Colonic mucosa (tissue), 4 donors: ENCODE measurements at regions not wholly inside any gene's neighbourhood (a gene's known extent, or its start where the extent isn't known, plus 50 kb on each side); places are given as distances from the start of the nearest gene placed in this dataset.

ENCODE experiments used
- DNase-seq: peaks from one replicate; pipeline ENCODE4 v3.0.0-alpha.2; 2020
- H3K27ac ChIP-seq: fragments of 200-600 bp; one replicate; pipeline ENCODE4 v1.8.0; 2021
- H3K27me3 ChIP-seq: fragments of 200-600 bp; one replicate; pipeline ENCODE4 v1.8.0; 2021
- H3K36me3 ChIP-seq: fragments of 200-600 bp; one replicate; pipeline ENCODE4 v1.8.0; 2021
- H3K4me1 ChIP-seq: fragments of 200-600 bp; one replicate; pipeline ENCODE4 v1.8.0; 2021; ENCODE audit warnings: mild to moderate bottlenecking
- H3K4me3 ChIP-seq: fragments of 200-600 bp; one replicate; pipeline ENCODE4 v1.8.0; 2021
- H3K9ac ChIP-seq, 2 donors: one replicate each; pipeline ENCODE4 v1.7.0; 2013; ENCODE audit warnings: control low read depth in 2 of 2, low read depth in 2 of 2, low read length in 2 of 2
- H3K9me3 ChIP-seq: fragments of 200-600 bp; one replicate; pipeline ENCODE4 v1.8.0; 2021
- intact Hi-C: fragments of 100-400 bp; cut with DNase I; formaldehyde crosslinking; loops from one replicate; pipeline ENCODE4 v1.14.1; 2022
- TF ChIP-seq, protein P1 (sequence below): fragments of 200-600 bp; IDR thresholded peaks from one replicate; pipeline ENCODE4 v1.8.0; 2022; ENCODE audit warnings: antibody characterized with exemption, mild to moderate bottlenecking
- donor health status: healthy.
- donor health status: DM: no; HTN: no; CAD: no.
- donor health status: DM: no; HTN: no; CAD: no.

DNA sequence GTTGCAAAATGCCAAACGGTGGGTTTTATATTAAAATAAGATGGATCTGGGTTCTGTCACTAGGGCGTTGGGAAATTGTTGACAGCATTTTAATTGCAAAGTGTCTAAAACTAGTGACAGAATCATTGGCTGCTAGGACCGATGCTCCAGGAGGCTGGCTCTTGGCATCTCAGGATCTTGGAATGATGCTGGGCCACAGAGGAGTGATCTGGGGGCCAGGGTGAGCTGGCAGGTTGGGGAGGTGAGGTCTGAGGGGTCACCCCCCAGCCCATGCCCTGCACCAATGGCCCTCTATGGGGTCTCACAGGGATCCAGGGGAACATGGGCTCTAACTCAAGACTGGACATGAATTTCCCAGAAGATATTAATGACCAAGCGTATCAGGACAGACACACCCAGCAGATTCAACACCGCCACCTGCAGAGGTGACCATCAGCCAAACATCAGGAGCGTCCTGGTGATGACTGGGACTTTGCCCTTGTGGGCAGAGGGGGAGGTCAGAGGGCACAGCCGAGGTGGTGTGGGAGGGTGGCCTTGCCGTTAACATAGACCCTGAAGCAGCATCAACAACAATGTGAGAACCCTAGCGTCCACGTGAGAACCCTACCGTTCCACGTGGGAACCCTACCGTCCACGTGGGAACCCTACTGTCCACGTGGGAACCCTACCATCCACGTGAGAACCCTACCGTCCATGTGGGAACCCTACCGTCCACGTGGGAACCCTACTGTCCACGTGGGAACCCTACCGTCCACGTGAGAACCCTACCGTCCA lies 89.0 kb upstream of the PPP2R2D start:
- DNase-seq = peak; percentile 10
- Histone ChIP-seq H3K27ac (no peak overlapping the region), H3K4me3 (no peak overlapping the region), H3K9ac (no peak overlapping the region), H3K4me1 (no peaks in the 10 kb centered on the region), H3K27me3 (no peaks in the 10 kb centered on the region), H3K36me3 (no peaks in the 10 kb centered on the region), H3K9me3 (no peaks in the 10 kb centered on the region)
- intact Hi-C loops = no loop called here
- TF ChIP-seq, protein P1, sequence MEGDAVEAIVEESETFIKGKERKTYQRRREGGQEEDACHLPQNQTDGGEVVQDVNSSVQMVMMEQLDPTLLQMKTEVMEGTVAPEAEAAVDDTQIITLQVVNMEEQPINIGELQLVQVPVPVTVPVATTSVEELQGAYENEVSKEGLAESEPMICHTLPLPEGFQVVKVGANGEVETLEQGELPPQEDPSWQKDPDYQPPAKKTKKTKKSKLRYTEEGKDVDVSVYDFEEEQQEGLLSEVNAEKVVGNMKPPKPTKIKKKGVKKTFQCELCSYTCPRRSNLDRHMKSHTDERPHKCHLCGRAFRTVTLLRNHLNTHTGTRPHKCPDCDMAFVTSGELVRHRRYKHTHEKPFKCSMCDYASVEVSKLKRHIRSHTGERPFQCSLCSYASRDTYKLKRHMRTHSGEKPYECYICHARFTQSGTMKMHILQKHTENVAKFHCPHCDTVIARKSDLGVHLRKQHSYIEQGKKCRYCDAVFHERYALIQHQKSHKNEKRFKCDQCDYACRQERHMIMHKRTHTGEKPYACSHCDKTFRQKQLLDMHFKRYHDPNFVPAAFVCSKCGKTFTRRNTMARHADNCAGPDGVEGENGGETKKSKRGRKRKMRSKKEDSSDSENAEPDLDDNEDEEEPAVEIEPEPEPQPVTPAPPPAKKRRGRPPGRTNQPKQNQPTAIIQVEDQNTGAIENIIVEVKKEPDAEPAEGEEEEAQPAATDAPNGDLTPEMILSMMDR = no peak

DNA sequence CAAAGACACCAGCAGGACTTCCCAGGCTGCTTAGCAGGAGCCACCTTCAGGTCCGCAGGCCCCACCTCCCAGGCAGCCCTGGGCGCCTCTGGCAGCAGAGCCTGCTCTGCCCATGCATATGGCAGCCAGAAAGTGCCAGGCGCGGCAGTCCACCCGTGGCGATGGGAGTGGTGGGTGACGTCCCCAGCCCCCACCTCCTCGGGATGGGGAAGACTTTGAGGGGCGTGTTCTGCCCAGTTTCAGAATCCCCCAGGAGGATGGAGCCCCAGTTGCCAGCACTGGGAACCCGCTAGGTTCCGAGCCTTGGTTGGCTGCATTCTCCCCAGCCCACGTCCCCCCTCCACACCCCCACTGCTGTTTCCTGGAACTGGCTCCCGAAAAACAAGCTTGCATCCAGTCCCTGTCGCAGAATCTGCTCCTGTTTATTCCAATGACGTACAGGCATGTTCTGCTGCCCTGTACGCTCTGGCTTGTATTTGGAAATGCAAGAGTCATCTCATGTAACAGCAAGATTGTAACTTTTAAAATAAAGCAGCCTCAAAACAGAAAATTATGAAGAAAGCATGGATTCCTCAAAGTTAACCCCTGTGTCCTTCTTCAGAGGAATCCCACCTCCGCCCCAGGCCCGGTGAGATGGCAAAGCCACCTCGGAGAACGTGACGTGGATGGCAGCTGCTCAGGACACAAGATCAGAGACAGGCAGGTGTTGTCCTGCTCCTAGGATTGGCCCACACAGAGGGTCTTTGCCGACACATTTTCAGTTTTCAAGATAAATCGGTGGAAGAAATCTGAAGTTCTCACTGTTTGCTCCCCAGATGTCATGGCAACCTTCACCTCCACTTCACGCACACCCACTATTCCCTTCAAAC lies 87.8 kb upstream of the PPP2R2D start:
- no peaks in the 10 kb centered on the region for H3K9me3 ChIP-seq
- intact Hi-C loops = no loop called here
- peak; percentile 6 for DNase-seq
- no peak overlapping the region for H3K27ac ChIP-seq
- no peak overlapping the region for H3K4me3 ChIP-seq
- TF ChIP-seq, protein P1 = no peak
- H3K4me1 ChIP-seq = no peaks in the 10 kb centered on the region
- H3K27me3 ChIP-seq = no peaks in the 10 kb centered on the region
- H3K36me3 ChIP-seq = no peaks in the 10 kb centered on the region
- H3K9ac ChIP-seq = no peak overlapping the region

DNA sequence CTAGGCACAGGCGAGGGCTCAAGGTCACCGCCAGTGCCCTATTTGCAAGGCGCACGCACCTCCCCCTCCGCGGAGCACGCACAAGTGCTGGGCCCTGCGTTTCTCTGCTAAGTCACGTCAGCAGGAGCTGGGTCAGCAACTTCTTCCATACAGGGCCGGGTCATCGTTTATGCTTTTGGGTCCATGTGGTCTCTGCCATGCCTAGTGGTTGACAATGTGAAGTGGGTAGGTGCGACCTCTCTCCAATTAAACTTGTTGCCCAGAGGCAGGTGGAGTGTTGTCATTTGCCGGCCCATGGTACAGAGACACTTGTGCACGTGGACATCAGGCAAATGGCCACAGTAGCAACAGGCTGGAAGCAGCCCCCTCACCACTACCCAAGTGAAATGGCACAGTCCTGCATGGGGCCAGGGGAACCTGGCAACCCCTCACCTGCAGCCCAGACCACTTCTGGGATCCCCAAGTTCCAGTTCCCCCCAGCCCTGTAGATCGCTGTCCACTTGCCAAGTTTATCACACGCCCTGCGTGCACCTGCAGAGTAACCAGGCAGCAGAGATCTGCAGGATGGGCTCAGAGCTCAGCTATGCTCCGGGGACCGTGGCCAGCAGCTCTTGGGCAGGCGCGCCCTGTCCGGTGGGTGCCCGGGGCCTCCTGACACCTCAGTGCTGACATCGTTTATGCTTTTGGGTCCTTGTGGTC lies 86.1 kb upstream of the PPP2R2D start:
- no peaks in the 10 kb centered on the region for H3K9me3 ChIP-seq
- H3K4me1 ChIP-seq = no peaks in the 10 kb centered on the region
- no peak overlapping the region for H3K4me3 ChIP-seq
- TF ChIP-seq, protein P1 = no peak
- no peaks in the 10 kb centered on the region for H3K36me3 ChIP-seq
- H3K27me3 ChIP-seq = no peaks in the 10 kb centered on the region
- DNase-seq = peak; percentile 7
- H3K27ac ChIP-seq = no peak overlapping the region
- H3K9ac ChIP-seq = no peak overlapping the region
- intact Hi-C loops = no loop called here

DNA sequence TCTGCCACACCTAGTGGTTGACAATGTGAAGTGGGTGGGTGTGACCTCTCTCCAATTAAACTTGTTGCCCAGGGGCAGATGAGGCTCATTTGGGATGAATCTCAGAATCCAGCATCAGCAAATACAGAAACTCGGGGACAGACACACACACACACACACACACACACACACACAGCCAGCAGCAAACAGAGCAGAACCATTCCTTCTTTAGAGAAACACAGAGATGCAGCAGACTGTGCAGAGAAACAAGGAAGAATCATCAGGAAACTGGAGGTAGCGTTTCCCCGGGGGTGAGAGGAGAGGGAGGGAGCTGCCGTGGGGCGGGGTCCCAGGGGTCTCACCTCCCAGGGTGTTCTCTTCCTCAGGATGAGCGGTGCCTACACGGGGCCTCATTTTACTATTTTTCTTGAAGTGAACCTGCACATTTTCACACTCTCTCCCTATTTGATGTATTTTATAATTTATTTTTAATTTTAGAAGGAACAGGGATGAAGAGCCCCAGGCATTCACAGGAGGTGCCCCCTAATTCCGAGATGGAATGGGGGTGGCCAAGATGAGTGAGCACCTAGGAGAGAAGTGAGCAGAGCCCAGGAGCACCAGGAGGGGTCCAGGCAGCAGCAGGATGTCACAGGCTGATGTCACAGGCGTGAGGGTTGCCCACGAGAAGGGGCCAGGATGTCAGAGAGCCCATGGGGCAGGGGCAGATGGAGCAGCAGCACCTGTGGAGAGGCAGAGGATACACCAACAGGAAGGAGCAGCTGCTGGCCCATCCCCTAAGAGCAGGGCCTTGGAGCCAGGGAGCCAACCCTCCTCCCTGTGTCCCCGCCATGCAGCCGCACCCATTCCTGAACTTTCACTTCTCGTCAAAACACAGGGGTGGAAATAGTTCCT lies 85.3 kb upstream of the PPP2R2D start:
- TF ChIP-seq, protein P1 = no peak
- H3K4me1 ChIP-seq = no peaks in the 10 kb centered on the region
- DNase-seq = no peak

More for the DNA sequence above, 85.3 kb upstream of the PPP2R2D start:
- Histone ChIP-seq H3K9ac (no peak overlapping the region), H3K36me3 (no peaks in the 10 kb centered on the region), H3K27me3 (no peaks in the 10 kb centered on the region), H3K27ac (no peak overlapping the region), H3K4me3 (no peak overlapping the region), H3K9me3 (no peaks in the 10 kb centered on the region)
- intact Hi-C loops = no loop called here
